Activated CD4-positive, alpha-beta T cell treated with anti-CD3 and anti-CD28 coated beads, Interleukin-2, amount 50 U/mL, for 24 hours (primary cell): ENCODE measurements at regions not wholly inside any gene's neighbourhood (a gene's known extent, or its start where the extent isn't known, plus 50 kb on each side); places are given as distances from the start of the nearest gene placed in this dataset.
A peak's percentile ranks its signal among the peaks of the same experiment; 100 is the strongest.
"Not testable (repeated sequence)": the region's sequence is repeated elsewhere in the genome, so short reads cannot be mapped to it uniquely, and the experiment has no call there.

Experiments used
- DNase-seq, 2 donors: peaks; one replicate each; pipeline ENCODE4 v3.0.0-alpha.2; 2020; ENCODE audit warnings: low read depth in 1 of 2, low spot score in 1 of 2

DNA sequence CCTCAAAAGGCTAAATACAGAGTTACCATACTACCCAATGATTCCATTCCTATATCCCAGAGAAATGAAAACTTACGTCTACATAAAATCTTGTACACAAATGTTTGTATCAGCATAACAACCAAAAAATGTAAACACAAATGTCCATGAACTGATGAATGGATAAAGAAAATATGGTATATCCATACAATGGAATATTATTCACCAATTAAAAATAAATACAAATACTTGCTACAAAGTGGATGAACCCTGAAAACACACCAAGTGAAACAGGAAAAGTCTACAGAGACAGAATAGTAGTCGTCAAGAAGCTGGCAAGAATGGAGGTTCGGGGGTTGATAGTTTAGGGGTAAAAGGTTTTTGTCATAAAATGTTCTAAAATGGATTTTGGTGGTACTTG is 54.0 kb upstream of the ANKRD28 start:
- no peak for DNase-seq

DNA sequence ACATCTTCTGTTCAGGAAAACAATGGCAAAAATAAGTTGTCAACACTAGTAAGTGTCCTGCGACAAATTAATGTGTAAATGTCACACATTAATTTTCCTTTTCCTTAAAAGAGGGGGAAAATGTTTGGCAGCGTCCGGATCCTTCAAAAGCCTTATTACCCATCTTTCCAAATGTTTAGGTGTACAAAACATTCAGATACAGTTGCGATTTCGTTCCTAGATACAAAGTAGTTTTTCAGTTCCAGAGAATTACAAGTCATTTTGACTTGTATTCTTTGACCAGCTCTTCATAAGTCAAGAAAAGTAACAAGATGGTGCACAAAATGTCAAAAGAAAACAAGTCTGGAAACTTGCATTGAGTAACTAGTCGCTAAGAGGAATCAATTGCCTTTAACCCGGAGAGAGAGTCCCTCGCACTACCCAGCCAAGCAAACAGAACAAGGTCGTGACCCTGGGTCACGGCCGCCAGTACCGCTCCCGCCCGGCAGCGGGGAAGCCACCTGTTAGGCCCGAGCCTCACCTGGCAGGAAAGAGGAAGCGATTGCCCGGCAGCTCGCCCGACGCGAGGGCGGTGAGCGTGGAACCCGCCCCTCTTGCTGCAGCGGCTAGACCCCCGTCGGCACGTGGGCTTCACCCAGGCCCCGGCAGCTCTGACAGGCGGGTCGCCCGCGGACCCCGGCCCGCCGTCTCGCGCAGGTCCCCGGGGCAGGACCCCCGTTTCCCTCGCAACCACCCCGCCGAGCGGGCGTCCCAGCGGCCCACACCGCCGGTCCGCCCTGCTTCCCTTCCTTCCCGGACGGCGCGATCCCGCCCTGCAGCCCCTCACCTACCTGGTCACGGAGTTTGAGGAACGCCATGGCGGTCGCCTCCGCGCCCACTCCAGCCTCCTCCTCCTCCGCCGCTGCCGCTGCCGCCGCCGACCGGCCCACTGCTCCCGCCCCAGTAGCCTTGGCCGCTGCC is 61.0 kb upstream of the ANKRD28 start:
- DNase-seq, result peak; percentile 16 to 24

DNA sequence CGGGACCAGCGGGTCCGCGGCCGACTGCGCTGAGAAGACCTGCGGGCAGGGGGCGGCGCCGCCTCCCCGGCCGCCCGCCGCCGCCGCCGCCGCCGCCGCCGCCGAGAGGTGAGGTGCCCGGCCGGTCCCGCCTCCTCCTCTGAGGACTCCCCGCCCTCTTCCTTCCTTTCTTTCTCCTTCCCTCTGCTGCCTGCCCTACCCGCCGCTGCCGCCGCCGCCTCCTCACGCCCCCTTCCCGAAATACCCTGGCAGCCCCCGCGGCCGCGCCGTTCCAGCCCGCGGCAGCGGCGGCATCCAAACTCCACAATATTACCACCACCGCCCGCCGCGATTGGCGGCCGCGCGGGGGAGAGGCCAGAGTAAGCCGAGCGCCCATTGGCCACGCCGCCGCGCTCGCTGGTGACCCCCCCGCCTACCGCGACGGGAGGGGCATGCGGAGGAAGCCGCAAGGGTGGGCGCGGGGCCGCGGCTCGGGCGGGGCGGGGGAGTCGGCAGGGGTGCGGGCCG is 61.8 kb upstream of the ANKRD28 start:
- peak; percentile 55 to 67 for DNase-seq

DNA sequence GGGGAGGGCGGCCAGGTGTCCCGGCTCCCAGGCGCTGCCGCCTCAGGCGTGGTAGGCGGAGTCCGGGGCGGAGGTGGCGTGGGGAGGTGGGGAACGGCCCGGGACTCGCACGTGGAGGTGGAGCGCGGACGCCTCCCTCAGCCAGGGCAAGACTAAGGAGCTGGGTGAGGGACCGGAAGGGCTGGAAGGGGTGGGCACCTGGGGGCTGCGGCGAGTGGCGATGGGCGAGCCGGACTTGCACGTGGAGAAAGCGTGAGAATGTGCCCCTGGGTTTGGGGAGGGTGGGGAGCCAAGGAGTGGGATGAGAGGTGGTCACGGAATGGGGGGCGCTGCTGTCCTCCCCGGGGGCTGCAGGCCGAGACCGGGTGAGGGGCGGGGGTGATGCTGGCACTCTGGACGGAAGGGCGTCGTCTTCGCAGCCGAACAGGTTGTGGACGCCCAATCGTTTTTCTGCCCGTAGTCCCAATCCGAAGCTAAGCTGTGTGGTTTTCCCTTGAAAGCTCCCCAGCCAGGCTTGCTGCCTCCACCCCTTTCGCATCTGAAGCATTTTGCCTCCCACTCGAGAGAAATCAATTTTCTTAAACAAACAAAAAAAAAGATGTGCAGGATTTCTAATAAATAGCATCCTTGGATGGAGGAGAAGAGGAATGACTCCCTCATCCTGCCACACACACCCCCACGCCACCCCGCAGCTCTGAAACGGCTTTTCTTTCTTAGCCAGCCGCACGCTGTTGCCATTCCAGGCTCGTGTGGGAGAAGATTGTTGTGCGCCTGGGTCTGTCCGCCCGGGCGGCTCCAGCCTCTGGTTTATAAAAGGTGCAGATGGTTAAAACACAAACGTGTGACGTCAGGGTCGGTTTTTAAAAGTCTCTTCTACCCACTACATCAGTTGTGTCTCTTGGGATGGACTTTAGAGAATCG is 62.5 kb upstream of the ANKRD28 start:
- DNase-seq, result peak; percentile 28 to 33

DNA sequence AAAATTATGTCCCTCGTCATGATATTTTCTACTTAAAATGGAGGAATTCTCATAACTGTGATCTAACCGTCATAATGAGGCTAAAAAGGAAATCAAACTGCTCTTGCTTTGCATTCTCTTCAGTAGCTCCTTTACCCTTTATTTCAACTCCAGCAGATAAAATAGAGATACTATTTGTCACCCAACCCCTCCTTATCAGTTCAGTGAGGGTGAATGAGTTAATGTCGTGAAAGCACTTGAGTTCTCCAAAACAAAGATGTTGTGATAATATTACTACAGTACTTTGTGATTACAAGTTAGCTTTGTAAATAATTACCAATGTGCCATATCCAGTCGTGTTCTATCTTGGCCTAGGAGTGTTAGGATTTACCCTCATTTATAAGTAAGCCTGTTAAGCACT is 63.4 kb upstream of the ANKRD28 start:
- DNase-seq, result no peak

DNA sequence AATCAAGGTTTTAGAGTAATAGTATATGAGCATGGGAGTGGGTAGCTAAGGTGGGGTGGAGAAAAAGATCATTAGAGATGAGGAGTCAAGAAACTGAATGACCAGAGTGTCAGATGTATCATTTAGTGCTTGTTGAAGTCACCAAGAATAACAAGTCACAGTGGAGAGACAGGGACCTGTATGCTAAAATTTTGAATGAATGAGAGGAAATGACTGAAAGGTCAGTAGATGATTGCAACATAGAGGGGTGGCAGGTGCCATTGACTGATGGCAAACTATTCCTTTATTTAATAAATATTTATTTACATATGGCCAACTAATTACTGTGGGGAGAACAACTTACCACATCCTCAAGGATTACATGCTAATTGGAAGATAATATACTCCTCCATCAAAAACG is 75.0 kb upstream of the ANKRD28 start:
- DNase-seq, result no peak

DNA sequence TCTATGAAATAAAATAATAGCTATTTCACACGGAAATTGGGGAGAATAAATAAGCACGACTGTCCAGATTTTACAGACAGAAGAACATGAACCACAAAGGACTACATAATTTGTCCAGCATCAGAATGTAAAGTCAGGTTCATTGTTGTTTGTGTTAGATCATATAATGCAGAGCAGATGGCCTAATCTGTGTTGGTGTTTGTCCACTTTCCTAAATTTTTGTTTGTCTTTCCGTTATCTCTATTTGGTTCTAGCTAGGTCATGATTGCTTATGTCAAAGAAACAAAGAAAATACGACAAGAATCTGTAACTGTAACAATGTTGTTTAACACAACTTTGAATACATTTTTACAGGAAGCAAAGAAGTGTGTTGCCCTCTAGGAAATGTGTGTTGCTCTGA is 75.6 kb upstream of the ANKRD28 start:
- no peak for DNase-seq

DNA sequence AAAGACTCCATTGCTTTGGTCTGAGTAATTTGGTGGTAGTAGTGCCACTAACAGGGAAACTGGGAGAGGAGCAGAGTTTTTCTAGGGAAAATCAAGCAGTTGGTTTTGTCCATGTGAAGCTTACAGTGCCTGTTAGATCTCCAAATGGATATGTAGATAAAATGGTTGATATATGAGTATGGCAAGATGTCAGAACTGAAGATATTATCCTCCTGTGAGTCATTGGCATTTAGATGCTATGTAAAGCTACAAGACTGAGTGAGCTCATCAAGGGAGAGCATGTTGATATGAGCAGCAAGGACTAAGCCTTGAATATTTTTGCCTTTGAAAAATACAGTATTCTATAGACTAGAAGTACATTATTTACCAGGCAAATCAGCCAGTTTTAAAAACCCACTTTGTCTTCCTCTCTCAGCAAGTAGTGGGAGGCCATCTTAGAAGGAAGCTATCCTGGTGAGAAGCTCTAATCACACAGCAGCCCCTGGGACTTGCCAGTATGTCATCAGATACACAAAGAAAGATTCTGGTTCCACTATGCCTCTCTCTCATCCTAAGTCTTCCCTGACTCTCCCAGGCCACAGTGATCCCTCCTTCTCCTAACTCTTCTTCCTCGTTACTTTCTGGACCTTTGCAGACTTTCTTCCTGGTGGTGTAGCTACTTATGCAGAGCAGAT is 77.4 kb upstream of the ANKRD28 start:
- no peak for DNase-seq

DNA sequence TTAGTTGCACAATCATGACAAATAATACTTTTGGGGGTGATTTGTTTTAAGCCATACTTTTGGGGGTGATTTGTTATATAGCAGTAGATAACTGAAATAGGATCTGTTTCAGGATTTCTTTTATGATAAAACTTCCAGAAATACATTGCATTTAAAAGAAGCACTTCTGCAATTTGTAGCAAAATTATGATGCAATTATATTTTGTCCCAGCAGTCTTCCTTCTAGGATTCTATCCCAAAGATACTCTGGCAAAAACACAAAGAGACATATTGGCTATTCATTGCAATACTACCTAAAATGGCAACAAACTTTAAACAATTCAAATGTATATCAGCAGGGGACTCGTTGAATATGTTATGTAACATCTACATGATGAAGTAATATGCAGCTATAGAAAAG is 78.9 kb upstream of the ANKRD28 start:
- no peak for DNase-seq

DNA sequence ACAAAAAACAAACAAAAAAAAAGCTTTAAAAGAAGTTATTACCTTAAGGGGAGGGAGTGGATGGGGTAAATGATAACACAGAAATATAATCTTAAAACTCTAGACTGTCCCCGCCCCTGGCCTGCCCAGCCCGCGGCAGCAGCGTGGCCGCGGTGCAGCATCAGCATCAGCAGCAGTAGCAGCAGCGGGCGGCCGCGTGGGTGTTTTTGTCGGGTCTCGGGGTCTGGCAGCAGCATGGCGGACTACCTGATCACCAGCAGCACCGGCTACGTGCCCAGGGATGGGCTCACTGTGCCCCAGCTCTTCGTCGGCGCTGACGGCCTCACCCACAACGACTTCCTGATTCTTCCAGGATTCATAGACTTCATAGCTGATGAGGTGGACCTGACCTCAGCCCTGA is 80.0 kb upstream of the ANKRD28 start:
- DNase-seq, result no peak

DNA sequence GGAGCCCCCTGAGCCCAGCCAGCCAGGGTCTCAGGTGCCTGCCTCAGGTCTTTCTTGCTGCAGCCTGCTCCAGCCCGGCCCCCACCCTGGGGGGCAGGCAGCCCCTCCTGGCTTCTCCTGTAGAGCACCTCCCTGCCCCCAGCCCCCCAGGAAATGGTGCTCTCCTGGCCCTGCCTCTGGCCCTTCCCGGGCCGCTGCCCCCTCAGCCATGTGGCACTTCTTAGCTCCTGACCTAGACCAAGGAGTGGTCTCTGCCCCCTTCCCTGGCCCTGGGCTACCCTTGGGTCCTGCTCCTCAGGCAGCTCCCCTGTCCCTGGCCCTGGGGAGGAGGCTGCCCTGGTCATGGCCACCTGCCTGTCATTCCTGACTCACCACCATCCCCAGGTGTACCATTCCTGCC is 82.0 kb upstream of the ANKRD28 start:
- DNase-seq, result not testable (repeated sequence)

DNA sequence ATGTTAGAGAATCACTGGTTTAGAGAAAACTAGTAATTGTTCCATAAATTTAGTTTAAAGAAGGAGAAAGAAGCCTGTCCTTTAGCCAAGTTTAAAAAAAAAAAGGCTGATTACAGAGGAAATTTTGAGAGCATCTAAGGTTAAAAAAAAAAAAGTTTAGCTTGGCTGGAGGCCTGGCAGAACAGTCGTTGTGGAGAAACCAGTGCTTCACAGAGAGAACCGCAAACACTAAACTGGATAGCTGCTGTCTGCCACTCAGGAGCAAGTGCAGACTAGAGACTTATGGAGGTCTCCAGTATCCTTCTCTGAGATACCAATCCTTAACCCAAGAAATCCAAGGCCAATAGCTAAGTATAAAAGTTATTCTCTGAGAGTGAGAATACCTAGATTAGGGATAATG is 84.8 kb upstream of the ANKRD28 start:
- DNase-seq, result no peak

DNA sequence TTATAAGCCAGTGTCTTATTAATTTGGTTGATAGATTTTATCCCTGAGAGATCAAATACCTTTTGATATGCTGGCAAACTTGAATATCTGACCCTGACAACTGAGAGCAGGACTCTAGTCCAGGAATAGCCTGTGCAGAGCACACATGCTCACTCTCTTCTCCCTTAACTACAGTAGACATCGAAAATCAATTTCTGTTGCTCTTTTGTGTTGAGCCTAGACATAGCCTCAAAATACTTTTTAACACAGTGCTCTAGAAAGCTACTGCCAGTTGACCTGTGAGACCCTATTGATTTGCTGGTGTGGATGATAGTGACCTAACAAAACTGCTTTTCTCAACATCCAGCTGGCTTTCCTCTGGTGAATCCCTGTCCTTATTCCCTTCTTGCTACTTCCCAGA is 86.4 kb upstream of the ANKRD28 start:
- no peak for DNase-seq

DNA sequence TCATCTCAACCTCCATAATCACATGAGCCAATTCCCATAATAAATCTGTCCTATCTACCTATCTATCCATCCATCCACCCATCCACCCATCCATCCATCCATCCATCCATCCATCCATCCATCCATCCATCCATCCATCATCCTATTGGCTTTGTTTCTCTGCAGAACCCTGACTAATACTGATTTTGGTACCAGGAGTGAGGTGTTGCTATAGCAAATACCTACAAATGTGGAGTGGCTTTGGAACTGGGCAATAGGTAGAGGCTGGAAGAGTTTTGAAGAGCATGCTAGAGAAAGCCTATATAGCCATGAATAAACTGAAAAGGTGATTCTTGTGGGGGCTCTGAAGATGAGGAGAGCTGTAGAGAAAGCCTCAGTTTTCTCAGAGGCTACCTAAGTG is 88.7 kb upstream of the ANKRD28 start:
- no peak for DNase-seq

DNA sequence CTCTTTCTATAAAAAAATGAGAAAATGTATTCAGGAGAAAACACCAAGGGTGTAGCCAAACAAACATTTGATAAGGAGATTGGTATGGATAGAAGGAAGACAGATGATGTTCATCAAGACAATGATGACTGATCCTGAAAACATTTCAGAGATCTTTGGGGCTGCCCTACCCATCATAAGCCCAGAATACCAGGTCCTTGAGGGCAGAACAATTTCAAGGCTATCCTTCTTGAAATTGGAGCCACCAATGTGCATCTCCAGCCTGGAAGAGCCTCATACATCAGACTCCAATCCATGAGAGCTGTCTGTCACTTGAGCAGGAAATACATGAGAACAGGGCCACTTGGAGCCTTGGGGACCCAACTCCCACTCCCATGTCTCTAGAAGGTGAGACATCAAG is 89.5 kb upstream of the ANKRD28 start:
- DNase-seq, result no peak

DNA sequence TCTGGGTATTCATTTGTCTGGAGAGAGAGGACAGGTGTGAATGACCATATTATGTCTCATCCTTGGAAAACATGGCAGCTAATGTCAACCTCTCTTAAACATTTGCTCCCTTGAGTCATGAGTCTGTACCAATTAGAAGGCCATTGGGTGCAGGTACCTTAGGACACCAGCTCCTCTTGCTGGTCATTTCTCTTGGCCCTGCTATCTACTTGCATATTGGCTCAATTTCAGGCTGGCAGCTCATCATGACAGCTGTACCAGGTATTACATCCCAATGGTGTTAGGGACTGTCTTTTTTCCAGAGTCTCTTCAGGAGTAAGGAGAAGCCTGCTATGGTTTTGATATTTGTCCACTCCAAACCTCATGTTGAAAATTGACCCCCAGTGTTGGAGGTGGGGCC is 92.2 kb upstream of the ANKRD28 start:
- no peak for DNase-seq

DNA sequence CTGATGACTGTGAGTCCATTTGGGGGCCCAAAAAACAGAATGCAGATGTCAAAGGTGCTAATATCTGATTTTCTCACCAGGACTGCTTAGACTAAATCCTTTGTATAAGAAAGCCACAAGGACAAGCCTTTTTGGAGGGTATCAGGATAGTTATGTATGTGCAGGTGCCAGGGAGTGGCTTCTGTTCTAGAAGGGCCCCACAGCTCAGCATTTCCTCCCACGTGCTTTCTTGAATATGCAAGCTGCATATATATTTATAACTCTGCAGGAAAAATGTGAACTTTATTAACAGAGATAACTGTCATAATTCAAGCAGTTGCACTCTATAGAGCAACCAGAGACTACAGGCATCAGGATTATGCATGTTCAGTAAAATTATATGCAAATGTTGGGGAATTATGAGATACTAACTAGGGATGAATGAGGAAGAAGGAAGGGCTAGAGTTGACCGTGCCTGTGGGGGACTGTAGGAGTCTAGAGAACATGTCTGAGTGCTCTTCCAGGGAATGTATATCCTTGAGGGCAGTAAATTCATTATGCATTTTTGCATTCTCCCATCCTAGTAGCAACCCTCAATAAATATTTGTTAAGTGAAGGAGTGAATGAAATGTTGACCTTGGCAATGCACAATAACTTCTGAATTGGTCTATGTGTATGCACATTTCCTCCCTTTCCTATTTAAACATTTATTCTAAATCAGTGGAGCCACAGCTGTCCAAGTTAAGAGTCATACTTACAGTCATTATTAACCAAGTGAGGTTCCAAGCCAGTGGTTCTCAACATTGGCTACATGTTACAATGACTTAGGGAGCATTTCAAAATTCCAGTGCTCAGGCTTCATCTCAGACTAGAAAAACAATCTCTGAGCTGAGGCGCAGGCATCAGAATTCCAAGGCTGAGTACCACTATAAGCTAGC is 94.8 kb upstream of the ANKRD28 start:
- DNase-seq, result no peak

DNA sequence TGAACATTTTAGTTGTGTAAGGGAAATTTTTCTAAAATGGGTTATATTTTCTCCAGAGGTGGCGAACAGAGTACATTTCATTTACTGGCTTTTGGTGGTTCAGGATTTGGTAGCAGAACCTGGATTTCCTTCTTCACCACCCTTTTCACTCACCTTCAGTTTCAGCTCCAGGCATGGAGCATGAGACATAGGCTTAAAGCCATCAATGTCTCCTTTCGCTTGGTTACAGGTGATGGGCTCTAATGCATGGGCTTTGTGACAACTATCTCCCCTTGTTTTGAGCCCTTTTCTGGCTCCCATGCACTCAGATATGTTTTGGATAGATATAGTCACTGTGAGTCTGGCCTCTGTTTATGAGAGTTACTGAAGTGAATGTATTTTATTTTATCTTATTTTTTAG is 96.6 kb upstream of the ANKRD28 start:
- no peak for DNase-seq

DNA sequence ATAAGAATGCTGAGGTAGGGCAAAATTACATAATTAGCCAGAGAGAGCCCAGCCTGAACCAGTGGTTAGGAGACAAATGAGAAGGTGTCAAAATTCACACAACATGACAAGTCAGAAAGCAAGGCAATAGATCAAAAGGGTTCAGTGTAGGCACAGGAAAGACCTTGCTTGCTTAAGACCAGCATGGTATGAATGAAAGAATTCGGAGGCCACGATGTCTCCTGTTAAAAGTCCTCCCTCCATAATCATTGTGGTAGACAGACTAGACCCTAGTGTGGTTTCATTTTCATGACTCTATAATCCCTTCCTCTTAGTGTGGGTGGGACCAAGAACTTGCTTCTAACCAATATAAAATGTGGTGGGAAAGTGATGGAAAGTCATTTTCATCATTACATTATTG is 98.7 kb upstream of the ANKRD28 start:
- DNase-seq, result no peak

DNA sequence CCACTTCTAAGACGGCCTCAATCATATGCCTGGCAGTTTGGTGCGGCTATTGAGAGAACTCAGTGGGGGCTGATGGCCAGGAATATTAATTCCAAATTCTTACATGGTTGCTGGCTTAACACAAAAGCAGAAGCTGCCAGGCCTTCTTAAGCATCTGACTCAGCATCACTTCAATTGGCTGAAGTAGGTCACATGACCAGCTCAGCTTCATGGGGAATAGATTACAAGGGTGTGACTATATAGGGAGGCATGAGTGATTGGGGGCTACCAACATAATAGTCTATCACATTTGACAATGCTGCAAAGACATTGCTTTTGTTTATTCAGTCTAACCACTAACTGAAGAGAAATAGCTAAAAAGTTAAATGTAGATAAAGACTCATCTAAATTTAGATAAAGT is 101.6 kb upstream of the ANKRD28 start:
- no peak for DNase-seq
